Chondrocyte (in vitro differentiated cells): ENCODE measurements at regions not wholly inside any gene's neighbourhood (a gene's known extent, or its start where the extent isn't known, plus 50 kb on each side); places are given as distances from the start of the nearest gene placed in this dataset.

Source experiments
- DNase-seq: peaks from one replicate; pipeline ENCODE4 v3.0.0; 2021; ENCODE audit warnings: mixed read lengths, low spot score
- H3K27ac Mint-ChIP-seq: one replicate; pipeline ENCODE4 v1.8.0; 2021; ENCODE audit warnings: mild to moderate bottlenecking, moderate library complexity, mixed read lengths; ENCODE audit not compliant: unreplicated experiment
- H3K27me3 Mint-ChIP-seq: 2 replicates; pipeline ENCODE4 v1.8.0; 2021; ENCODE audit warnings: low read depth, mixed read lengths
- H3K36me3 Mint-ChIP-seq: 2 replicates; pipeline ENCODE4 v1.8.0; 2021; ENCODE audit warnings: low read depth, mixed read lengths
- H3K4me1 Mint-ChIP-seq: 2 replicates; pipeline ENCODE4 v1.8.0; 2021; ENCODE audit warnings: low read depth, mild to moderate bottlenecking, mixed read lengths
- H3K4me3 Mint-ChIP-seq: one replicate; pipeline ENCODE4 v1.8.0; 2021; ENCODE audit warnings: mild to moderate bottlenecking, moderate library complexity, mixed read lengths; ENCODE audit not compliant: unreplicated experiment
- H3K9me3 Mint-ChIP-seq: 2 replicates; pipeline ENCODE4 v1.8.0; 2021; ENCODE audit warnings: low read depth, mixed read lengths
- TF ChIP-seq, protein P1 (sequence below): fragments of 200-600 bp; sonication (generic); IDR thresholded peaks from 2 replicates; pipeline ENCODE4 v1.5.0; 2021; ENCODE audit warnings: antibody characterized with exemption, mild to moderate bottlenecking, moderate library complexity

DNA sequence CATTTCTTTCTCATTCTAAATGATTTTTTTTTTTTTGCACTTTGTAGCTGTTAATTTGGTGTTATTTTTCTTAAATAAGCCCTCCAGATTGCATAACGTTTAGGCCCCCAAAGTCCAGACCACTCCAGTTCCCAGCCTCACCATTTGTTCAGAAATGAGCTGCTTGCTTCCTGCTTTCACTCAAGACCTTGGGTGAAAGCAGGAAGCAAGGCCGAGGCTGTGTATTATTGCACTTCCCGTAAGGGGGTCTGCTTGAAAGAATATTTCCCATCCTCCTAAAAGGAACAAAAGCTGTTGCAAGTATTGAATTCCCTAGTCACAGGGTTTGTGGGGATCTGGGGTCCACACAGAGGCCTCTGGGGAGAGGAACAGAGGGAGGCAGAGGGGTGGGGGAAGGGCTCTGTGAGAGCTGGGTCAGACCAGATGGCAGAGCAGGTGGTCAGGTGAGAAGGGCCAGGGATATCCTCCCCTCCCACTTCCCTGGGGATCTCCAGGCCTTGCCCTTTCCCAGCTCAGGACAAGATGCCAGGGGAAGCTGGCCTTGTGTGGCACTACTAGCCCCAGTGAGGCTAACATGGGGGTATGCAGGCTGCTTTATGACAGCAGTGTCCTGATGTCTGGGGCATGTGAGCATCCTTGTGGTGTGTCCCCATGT lies 51.6 kb upstream of the MYEOV start:
- Mint-ChIP-seq H3K36me3 (peaks cover 2% of the 10 kb centered on the region), H3K4me3 (no peak overlapping the region), H3K9me3 (peaks cover 4% of the 10 kb centered on the region), H3K27ac (no peak overlapping the region), H3K4me1 (no peaks in the 10 kb centered on the region), H3K27me3 (peaks cover 13% of the 10 kb centered on the region)
- TF ChIP-seq, protein P1, sequence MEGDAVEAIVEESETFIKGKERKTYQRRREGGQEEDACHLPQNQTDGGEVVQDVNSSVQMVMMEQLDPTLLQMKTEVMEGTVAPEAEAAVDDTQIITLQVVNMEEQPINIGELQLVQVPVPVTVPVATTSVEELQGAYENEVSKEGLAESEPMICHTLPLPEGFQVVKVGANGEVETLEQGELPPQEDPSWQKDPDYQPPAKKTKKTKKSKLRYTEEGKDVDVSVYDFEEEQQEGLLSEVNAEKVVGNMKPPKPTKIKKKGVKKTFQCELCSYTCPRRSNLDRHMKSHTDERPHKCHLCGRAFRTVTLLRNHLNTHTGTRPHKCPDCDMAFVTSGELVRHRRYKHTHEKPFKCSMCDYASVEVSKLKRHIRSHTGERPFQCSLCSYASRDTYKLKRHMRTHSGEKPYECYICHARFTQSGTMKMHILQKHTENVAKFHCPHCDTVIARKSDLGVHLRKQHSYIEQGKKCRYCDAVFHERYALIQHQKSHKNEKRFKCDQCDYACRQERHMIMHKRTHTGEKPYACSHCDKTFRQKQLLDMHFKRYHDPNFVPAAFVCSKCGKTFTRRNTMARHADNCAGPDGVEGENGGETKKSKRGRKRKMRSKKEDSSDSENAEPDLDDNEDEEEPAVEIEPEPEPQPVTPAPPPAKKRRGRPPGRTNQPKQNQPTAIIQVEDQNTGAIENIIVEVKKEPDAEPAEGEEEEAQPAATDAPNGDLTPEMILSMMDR = no peak
- DNase-seq = no peak

DNA sequence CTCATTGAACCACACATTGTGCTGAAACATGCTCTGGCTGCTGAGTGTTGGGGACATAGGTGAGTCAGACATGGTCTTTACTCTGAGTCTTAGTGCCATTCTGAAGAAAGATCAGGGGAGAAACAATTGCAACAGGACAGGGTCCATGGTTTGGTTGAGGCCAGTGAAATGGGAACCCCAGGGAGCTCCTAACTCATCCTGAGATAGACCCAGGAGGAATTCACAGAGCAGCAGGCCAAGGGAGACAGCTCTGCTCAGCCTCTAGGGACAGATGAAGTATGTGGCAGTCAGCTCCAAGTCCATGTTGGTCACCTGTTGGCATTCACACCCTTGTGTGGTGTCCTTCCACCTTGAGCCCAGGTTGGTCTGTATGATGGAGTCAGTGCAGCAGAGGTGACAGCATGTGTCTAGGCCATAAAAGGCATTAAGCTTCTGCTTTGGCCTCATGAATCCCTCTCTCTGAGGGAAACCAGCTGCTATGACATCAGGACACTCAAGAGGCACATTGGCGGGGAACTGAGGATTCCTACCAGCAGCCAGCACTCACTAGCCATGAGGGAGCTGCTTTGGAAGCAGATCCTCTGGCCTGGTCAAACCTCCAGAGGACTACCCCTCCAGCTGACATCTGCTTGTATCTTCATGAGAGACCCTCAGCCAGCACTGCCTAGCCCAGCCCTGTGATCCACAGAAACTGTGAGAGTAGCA lies 50.3 kb upstream of the MYEOV start:
- peaks cover 2% of the 10 kb centered on the region for H3K36me3 Mint-ChIP-seq
- H3K27ac Mint-ChIP-seq = no peak overlapping the region
- peaks cover 17% of the 10 kb centered on the region for H3K27me3 Mint-ChIP-seq
- H3K4me3 Mint-ChIP-seq = no peak overlapping the region
- DNase-seq = no peak
- TF ChIP-seq, protein P1 = no peak
- no peaks in the 10 kb centered on the region for H3K4me1 Mint-ChIP-seq
- no peaks in the 10 kb centered on the region for H3K9me3 Mint-ChIP-seq
